ENCODE measurements at regions not wholly inside any gene's neighbourhood (a gene's known extent, or its start where the extent isn't known, plus 50 kb on each side); places are given as distances from the start of the nearest gene placed in this dataset.

DNA sequence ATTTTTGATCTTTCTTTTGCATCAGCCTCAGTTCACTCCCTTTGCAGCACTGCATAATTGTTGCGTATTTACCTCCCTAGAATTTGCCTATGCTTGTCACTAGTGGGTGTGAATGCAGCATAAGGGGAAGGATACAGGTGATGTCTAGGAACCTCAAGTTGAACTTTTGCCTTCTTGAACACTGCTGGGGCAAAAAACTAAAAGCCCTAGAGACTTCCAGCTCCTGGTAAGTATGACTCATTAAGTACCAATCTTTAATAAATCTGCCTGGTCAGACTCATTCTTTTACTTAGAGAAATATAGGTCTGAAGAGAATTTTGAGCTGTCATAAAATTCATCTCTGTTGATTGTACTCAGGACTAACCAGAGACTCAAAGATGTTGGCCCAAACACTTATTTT lies 547.3 kb upstream of the FANCL start:
- Histone ChIP-seq H3F3A (ENCODE audit: insufficient read depth, low read depth) (no peaks in the 10 kb centered on the region), H3K79me2 (ENCODE audit: low read depth) (no peaks in the 10 kb centered on the region), H3K36me3 (ENCODE audit: low read depth) (no peaks in the 10 kb centered on the region), H3K9me3 (ENCODE audit: insufficient read depth, low read depth) (no peaks in the 10 kb centered on the region), H3K4me1 (replicated peaks; ENCODE audit: insufficient read depth) (no peaks in the 10 kb centered on the region), H3K27me3 (ENCODE audit: insufficient read depth, low read depth) (peaks cover 8% of the 10 kb centered on the region; the same call in 1 of the 2 replicates), H3K4me3 (no peak overlapping the region), H2AFZ (no peak overlapping the region), H3K4me2 (no peak overlapping the region), H3K27ac (no peak overlapping the region), H4K20me1 (ENCODE audit: insufficient read depth) (no peaks in the 10 kb centered on the region), H3K9me2 (ENCODE audit: insufficient read depth) (0 out of 2 replicates have a peak, but pooled peaks cover 6% of the 10 kb centered on the region)
- ChIA-PET CTCF (no interaction called here), POLR2A (ENCODE audit: unreplicated experiment) (no interaction called here)
- TF ChIP-seq, protein P1, sequence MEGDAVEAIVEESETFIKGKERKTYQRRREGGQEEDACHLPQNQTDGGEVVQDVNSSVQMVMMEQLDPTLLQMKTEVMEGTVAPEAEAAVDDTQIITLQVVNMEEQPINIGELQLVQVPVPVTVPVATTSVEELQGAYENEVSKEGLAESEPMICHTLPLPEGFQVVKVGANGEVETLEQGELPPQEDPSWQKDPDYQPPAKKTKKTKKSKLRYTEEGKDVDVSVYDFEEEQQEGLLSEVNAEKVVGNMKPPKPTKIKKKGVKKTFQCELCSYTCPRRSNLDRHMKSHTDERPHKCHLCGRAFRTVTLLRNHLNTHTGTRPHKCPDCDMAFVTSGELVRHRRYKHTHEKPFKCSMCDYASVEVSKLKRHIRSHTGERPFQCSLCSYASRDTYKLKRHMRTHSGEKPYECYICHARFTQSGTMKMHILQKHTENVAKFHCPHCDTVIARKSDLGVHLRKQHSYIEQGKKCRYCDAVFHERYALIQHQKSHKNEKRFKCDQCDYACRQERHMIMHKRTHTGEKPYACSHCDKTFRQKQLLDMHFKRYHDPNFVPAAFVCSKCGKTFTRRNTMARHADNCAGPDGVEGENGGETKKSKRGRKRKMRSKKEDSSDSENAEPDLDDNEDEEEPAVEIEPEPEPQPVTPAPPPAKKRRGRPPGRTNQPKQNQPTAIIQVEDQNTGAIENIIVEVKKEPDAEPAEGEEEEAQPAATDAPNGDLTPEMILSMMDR (conservative IDR thresholded peaks at IDR 0.05): no peak
- TF ChIP-seq EZH2 (IDR thresholded peaks at IDR 0.05; ENCODE audit: low read depth): no peak
- no peak for DNase-seq
- no TSS peak for BruUV-seq (replicated peaks)
- intact Hi-C loops (cut with micrococcal nuclease; ENCODE audit: unreplicated experiment): no loop called here

DNA sequence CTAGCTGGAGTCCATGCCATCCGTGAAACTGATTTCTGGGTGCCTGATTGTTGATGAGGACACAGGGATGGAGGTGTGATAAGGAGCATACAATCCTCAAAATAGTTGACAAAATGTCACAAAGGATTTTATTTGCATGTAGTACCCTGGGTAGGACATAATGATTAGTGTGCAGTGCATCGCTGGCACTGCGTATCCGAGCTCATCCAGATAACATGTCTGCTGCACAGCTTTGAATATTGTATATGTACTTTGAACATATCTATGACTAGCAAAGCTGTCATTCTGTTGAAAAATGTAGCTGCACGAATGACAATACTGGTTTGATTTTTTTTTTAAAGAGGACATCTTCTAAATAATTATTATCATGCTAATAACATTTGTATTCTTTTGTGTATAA lies 529.7 kb upstream of the FANCL start:
- no TSS peak for BruUV-seq (replicated peaks)
- no peak overlapping the region for H3K27ac ChIP-seq
- intact Hi-C loops (cut with micrococcal nuclease; ENCODE audit: unreplicated experiment): no loop called here
- no peaks in the 10 kb centered on the region for H3K36me3 ChIP-seq (ENCODE audit: low read depth)
- ChIA-PET CTCF (no interaction called here), POLR2A (ENCODE audit: unreplicated experiment) (interaction anchor here (0.7 kb wide), 1 partner anchor 1293 kb away, joined by 3 read pairs; no protein-coding TSS in a partner anchor)
- H3K9me2 ChIP-seq (ENCODE audit: insufficient read depth): no peaks in the 10 kb centered on the region
- H3K79me2 ChIP-seq (ENCODE audit: low read depth): no peaks in the 10 kb centered on the region
- no peak for DNase-seq
- H2AFZ ChIP-seq: no peak overlapping the region
- no peak overlapping the region for H3K4me3 ChIP-seq
- H3K4me2 ChIP-seq: no peak overlapping the region
- no peaks in the 10 kb centered on the region for H4K20me1 ChIP-seq (ENCODE audit: insufficient read depth)
- no peaks in the 10 kb centered on the region for H3F3A ChIP-seq (ENCODE audit: insufficient read depth, low read depth)
- H3K27me3 ChIP-seq (ENCODE audit: insufficient read depth, low read depth): peaks cover 71% of the 10 kb centered on the region
- TF ChIP-seq, protein P1 (conservative IDR thresholded peaks at IDR 0.05): no peak
- no peaks in the 10 kb centered on the region for H3K9me3 ChIP-seq (ENCODE audit: insufficient read depth, low read depth)
- H3K4me1 ChIP-seq (replicated peaks; ENCODE audit: insufficient read depth): no peaks in the 10 kb centered on the region

DNA sequence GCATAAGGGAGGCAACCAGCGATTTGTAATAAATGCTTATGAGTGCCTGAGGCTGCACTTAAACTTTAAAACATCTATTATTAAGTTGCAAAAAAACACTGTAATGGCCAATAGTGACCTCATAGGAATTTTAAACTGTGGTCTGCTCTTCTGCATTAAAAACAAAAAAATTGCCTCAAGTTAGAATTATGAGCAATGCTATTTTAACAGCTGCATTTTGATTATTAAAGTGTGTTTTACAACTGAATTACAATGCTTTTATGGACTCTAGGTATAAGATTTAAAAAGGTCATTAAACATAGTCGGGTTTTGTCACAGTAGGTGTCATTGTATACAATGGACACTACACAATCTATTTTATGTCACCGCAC lies 528.7 kb upstream of the FANCL start:
- Histone ChIP-seq H3K36me3 (ENCODE audit: low read depth) (no peaks in the 10 kb centered on the region), H3K9me3 (ENCODE audit: insufficient read depth, low read depth) (no peaks in the 10 kb centered on the region), H3K4me1 (replicated peaks; ENCODE audit: insufficient read depth) (no peaks in the 10 kb centered on the region), H3K79me2 (ENCODE audit: low read depth) (no peaks in the 10 kb centered on the region), H3K27ac (no peak overlapping the region), H2AFZ (no peak overlapping the region), H4K20me1 (ENCODE audit: insufficient read depth) (no peaks in the 10 kb centered on the region), H3K27me3 (ENCODE audit: insufficient read depth, low read depth) (peaks cover 61% of the 10 kb centered on the region), H3K4me2 (no peak overlapping the region), H3F3A (ENCODE audit: insufficient read depth, low read depth) (no peaks in the 10 kb centered on the region), H3K9me2 (ENCODE audit: insufficient read depth) (no peaks in the 10 kb centered on the region), H3K4me3 (no peak overlapping the region)
- DNase-seq: no peak
- no TSS peak for BruUV-seq (replicated peaks)
- intact Hi-C loops (cut with micrococcal nuclease; ENCODE audit: unreplicated experiment): loop anchor here (10.0 kb wide), 1 partner anchor 325 kb away; no protein-coding TSS in a partner anchor
- ChIA-PET CTCF (no interaction called here), POLR2A (ENCODE audit: unreplicated experiment) (no interaction called here)
- TF ChIP-seq EZH2 (IDR thresholded peaks at IDR 0.05; ENCODE audit: low read depth): no peak
- TF ChIP-seq, protein P1 (conservative IDR thresholded peaks at IDR 0.05): no peak

Measured in PC-9 (cell line).